Keratinocyte (primary cell): ENCODE measurements at regions not wholly inside any gene's neighbourhood (a gene's known extent, or its start where the extent isn't known, plus 50 kb on each side); places are given as distances from the start of the nearest gene placed in this dataset.

Experiments used
- DNase-seq: peaks from one replicate; pipeline ENCODE4 v3.0.0-alpha.2; 2011; ENCODE audit warnings: low read depth, missing footprints, low spot score
- FAIRE-seq: peaks from 2 replicates; lab custom pipeline; 2011; peaks lifted over from hg19 to GRCh38; lab: Jason Lieb, UNC
- H2AFZ ChIP-seq: 2 replicates; pipeline ENCODE4 v1.6.0; 2012; ENCODE audit warnings: low read length, control low read depth, inconsistent platforms; ENCODE audit not compliant: control insufficient read depth
- H3K27ac ChIP-seq: 2 replicates; pipeline ENCODE4 v1.5.1; 2011; ENCODE audit warnings: low read length; ENCODE audit not compliant: control insufficient read depth, insufficient read depth
- H3K27me3 ChIP-seq: 3 replicates; pipeline ENCODE4 v1.6.0; 2011; ENCODE audit warnings: low read length; ENCODE audit not compliant: control insufficient read depth, insufficient read depth; ENCODE audit errors: extremely low read depth
- H3K36me3 ChIP-seq, 2 experiments: 2 replicates in 1 of 2; 3 replicates in 1 of 2; pipeline ENCODE4 v1.5.1; 2011; ENCODE audit warnings: low read length in 2 of 2, mild to moderate bottlenecking in 1 of 2; ENCODE audit not compliant: control insufficient read depth in 2 of 2, insufficient read depth in 2 of 2; ENCODE audit errors: extremely low read depth in 1 of 2
- H3K4me1 ChIP-seq: 3 replicates; pipeline ENCODE4 v1.5.1; 2011; ENCODE audit warnings: low read length; ENCODE audit not compliant: control insufficient read depth, insufficient read depth; ENCODE audit errors: extremely low read depth
- H3K4me2 ChIP-seq: 3 replicates; pipeline ENCODE4 v1.6.0; 2011; ENCODE audit warnings: low read depth, low read length; ENCODE audit not compliant: control insufficient read depth, insufficient read depth; ENCODE audit errors: extremely low read depth
- H3K4me3 ChIP-seq, 3 experiments: fragments of 200-600 bp in 1 of 3; sonication (generic) in 1 of 3; 2 replicates in 2 of 3; 3 replicates in 1 of 3; pipeline ENCODE4 v1.5.1; 2011 to 2016; ENCODE audit warnings: low read length in 3 of 3, mild to moderate bottlenecking in 3 of 3, control low read depth in 2 of 3, inconsistent platforms in 1 of 3, low read depth in 1 of 3, mixed read lengths in 1 of 3, mixed run types in 1 of 3, moderate library complexity in 1 of 3; ENCODE audit not compliant: control insufficient read depth in 2 of 3, insufficient read depth in 2 of 3; ENCODE audit errors: extremely low read depth in 1 of 3
- H3K79me2 ChIP-seq: 2 replicates; pipeline ENCODE4 v1.6.0; 2012; ENCODE audit warnings: low read length; ENCODE audit not compliant: control insufficient read depth, insufficient read depth
- H3K9ac ChIP-seq: 3 replicates; pipeline ENCODE4 v1.6.0; 2011; ENCODE audit warnings: low read length; ENCODE audit not compliant: control insufficient read depth, insufficient read depth; ENCODE audit errors: extremely low read depth
- H3K9me1 ChIP-seq: 3 replicates; pipeline ENCODE4 v1.6.0; 2011; ENCODE audit warnings: low read length; ENCODE audit not compliant: control insufficient read depth, insufficient read depth; ENCODE audit errors: extremely low read depth
- H3K9me3 ChIP-seq: 2 replicates; pipeline ENCODE4 v1.5.1; 2012; ENCODE audit warnings: low read depth, low read length; ENCODE audit not compliant: control insufficient read depth
- H4K20me1 ChIP-seq: 3 replicates; pipeline ENCODE4 v1.6.0; 2011; ENCODE audit warnings: low read length; ENCODE audit not compliant: control insufficient read depth, insufficient read depth; ENCODE audit errors: extremely low read depth
- CTCF ChIP-seq, 3 experiments: IDR thresholded peaks in 1 of 3; conservative IDR thresholded peaks in 1 of 3; optimal IDR thresholded peaks in 1 of 3; 2 replicates in 2 of 3; 3 replicates in 1 of 3; pipeline versions ENCODE3 to v1.5.1; 2011; ENCODE audit warnings: low read length in 3 of 3, mild to moderate bottlenecking in 3 of 3, moderate library complexity in 2 of 3, control low read depth in 1 of 3, inconsistent platforms in 1 of 3; ENCODE audit not compliant: insufficient read depth in 2 of 3; ENCODE audit errors: extremely low read depth in 1 of 3
- EZH2 ChIP-seq: IDR thresholded peaks from one replicate; pipeline ENCODE4 v1.6.1; 2012; ENCODE audit warnings: inconsistent platforms, mild to moderate bottlenecking, low read length, moderate library complexity
- dilution Hi-C: fragments of 300-500 bp; cut with MboI; formaldehyde crosslinking; loops from one replicate; pipeline ENCODE4 v1.7.0; 2020; ENCODE audit warnings: low sequenced_read_pairs; ENCODE audit not compliant: extremely low pct_ligation_motif_present

GRCh38 chr3:72696815-72697214, 151.4 kb downstream of the SHQ1 start:
- no peak overlapping the region for H3K4me3 ChIP-seq
- DNase-seq (no peak), FAIRE-seq (no peak)
- H3K79me2 ChIP-seq: no peaks in the 10 kb centered on the region
- no peak overlapping the region for H3K9ac ChIP-seq
- H3K9me3 ChIP-seq: no peaks in the 10 kb centered on the region
- H3K9me1 ChIP-seq: no peaks in the 10 kb centered on the region
- no peaks in the 10 kb centered on the region for H3K4me1 ChIP-seq
- dilution Hi-C loops: no loop called here
- no peak overlapping the region for H3K4me2 ChIP-seq
- no peak overlapping the region for H3K27ac ChIP-seq
- H4K20me1 ChIP-seq: no peaks in the 10 kb centered on the region
- H3K36me3 ChIP-seq: no peaks in the 10 kb centered on the region
- peaks cover 14% of the 10 kb centered on the region for H3K27me3 ChIP-seq
- no peak for TF ChIP-seq CTCF (optimal IDR thresholded peaks at IDR 0.05 in 1 of 3, IDR thresholded peaks at IDR 0.05 in 1 of 3, conservative IDR thresholded peaks at IDR 0.05 in 1 of 3; ENCODE audit: extremely low read depth in 1 of 3, insufficient read depth in 2 of 3, low read length in 3 of 3)
- no peak for TF ChIP-seq EZH2
- no peak overlapping the region for H2AFZ ChIP-seq

GRCh38 chr3:72694398-72694797, 153.8 kb downstream of the SHQ1 start:
- dilution Hi-C loops: no loop called here
- Histone ChIP-seq H3K4me1 (no peaks in the 10 kb centered on the region), H3K9me1 (no peaks in the 10 kb centered on the region), H3K9ac (no peak overlapping the region), H3K36me3 (no peaks in the 10 kb centered on the region), H3K79me2 (no peaks in the 10 kb centered on the region), H4K20me1 (no peaks in the 10 kb centered on the region), H2AFZ (no peak overlapping the region), H3K27me3 (peaks cover 11% of the 10 kb centered on the region), H3K27ac (no peak overlapping the region), H3K9me3 (no peaks in the 10 kb centered on the region), H3K4me2 (no peak overlapping the region), H3K4me3 (no peak overlapping the region)
- DNase-seq: no peak
- no peak for TF ChIP-seq EZH2
- TF ChIP-seq CTCF (optimal IDR thresholded peaks at IDR 0.05 in 1 of 3, IDR thresholded peaks at IDR 0.05 in 1 of 3, conservative IDR thresholded peaks at IDR 0.05 in 1 of 3; ENCODE audit: extremely low read depth in 1 of 3, insufficient read depth in 2 of 3, low read length in 3 of 3): no peak
- FAIRE-seq: no peak
